Epithelial cell of proximal tubule (primary cell): ENCODE measurements at regions not wholly inside any gene's neighbourhood (a gene's known extent, or its start where the extent isn't known, plus 50 kb on each side); places are given as distances from the start of the nearest gene placed in this dataset.

ENCODE experiments used
- DNase-seq: peaks from one replicate; pipeline ENCODE4 v3.0.0-alpha.2; 2011; ENCODE audit warnings: low read depth
- H3K4me3 ChIP-seq: 2 replicates; pipeline ENCODE4 v1.5.1; 2011; ENCODE audit warnings: low read depth, mild to moderate bottlenecking, low read length
- CTCF ChIP-seq: conservative IDR thresholded peaks from 2 replicates; pipeline ENCODE4 v1.5.1; 2012; ENCODE audit warnings: low read depth, mild to moderate bottlenecking, low read length

DNA sequence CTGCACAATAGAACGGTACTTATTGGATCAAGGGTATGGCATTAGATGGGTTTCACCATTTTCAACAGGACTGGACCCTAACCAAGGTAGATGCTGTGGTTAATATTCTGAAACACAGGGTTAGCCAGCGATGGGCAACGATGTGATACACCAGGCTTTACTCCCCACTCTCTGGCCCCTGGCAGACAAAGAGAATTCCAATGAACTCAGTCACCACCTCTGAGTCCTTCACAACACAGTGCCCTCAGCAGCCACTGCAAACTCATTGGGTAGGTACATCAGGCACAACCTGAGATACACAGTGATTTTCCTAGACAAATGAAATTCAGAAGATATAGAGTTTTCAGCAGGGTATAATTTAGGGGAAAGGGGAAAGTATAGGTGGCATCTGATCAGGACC is 634.5 kb downstream of the ZEB2 start:
- DNase-seq, result peak; percentile 38
- no peak overlapping the region for H3K4me3 ChIP-seq
- TF ChIP-seq CTCF, result no peak

- no peak for DNase-seq
- no peak overlapping the region for H3K4me3 ChIP-seq
- no peak for TF ChIP-seq CTCF
Observed at GRCh38 chr2:143881246-143881645, 638.7 kb downstream of the ZEB2 start.

- no peak for DNase-seq
- no peak for TF ChIP-seq CTCF
- no peak overlapping the region for H3K4me3 ChIP-seq
Observed at GRCh38 chr2:143877876-143878530, 641.9 kb downstream of the ZEB2 start.

DNA sequence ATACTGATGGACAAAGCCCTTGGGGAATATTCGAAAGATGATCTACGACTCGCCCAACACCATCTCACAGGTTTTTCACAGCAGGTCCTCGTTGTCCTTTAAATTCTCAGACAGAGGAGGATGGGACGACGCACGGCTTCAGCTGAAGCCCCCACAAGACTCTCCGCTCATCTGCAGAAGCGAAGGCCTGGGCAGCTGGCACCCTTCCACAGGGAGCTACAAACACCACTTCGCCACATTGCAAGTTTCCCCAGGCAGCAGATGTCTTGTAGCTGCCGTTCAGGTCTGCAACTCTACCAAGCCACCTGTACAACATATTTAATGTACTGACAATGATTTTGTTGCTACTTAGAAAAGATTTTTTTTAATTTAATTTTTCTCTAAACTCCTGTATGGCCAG is 642.9 kb downstream of the ZEB2 start:
- no peak for DNase-seq
- TF ChIP-seq CTCF, result no peak
- H3K4me3 ChIP-seq, result no peak overlapping the region

GRCh38 chr2:143875295-143876233 is 644.4 kb downstream of the ZEB2 start:
- no peak for DNase-seq
- no peak for TF ChIP-seq CTCF

DNA sequence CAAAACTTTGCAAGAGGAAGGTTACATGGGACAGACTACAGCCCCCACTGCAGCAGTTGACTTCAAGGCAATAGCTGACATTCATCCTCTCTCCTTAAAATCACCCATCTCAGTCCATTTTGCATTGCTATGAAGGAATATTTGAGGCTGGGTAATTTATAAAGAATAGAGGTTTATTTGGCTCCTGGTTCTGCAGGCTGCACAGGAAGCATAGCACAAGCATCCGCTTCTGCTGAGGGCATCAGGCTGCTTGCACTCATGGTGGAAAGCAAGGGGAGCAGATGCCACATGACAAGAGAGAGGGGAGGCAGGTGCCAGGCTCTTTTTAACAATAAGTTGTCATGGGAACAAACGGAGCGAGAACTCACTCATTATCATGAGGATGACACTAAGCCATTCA is 646.0 kb downstream of the ZEB2 start:
- no peak overlapping the region for H3K4me3 ChIP-seq
- DNase-seq, result no peak
- no peak for TF ChIP-seq CTCF

More at GRCh38 chr2:143875295-143876233, 644.4 kb downstream of the ZEB2 start:
- no peak overlapping the region for H3K4me3 ChIP-seq

GRCh38 chr2:143870696-143871095 is 649.2 kb downstream of the ZEB2 start:
- no peak for DNase-seq
- no peak overlapping the region for H3K4me3 ChIP-seq
- no peak for TF ChIP-seq CTCF
